ENCODE measurements at regions not wholly inside any gene's neighbourhood (a gene's known extent, or its start where the extent isn't known, plus 50 kb on each side); places are given as distances from the start of the nearest gene placed in this dataset.
A peak's percentile ranks its signal among the peaks of the same experiment; 100 is the strongest.

GRCh38 chr4:60780874-60781273 lies 419.3 kb upstream of the ADGRL3 start (continued):
- TF ChIP-seq ZNF462 (CRISPR knock-in tag; IDR thresholded peaks at IDR 0.05): no peak

- peak; percentile 87 for ATAC-seq
- TF ChIP-seq ETS1 (IDR thresholded peaks at IDR 0.05) (no peak), NANOG (IDR thresholded peaks at IDR 0.05; ENCODE audit: borderline replicate concordance) (no peak), EZH2phosphoT487 (IDR thresholded peaks at IDR 0.05; ENCODE audit: unreplicated experiment) (no peak), ZNF331 (CRISPR knock-in tag; IDR thresholded peaks at IDR 0.05; ENCODE audit: low read depth) (no peak), ZNF462 (CRISPR knock-in tag; IDR thresholded peaks at IDR 0.05) (no peak), CTCF (conservative IDR thresholded peaks at IDR 0.05; ENCODE audit: low read depth in 2 of 2) (no peak), CREB1 (CRISPR knock-in tag; IDR thresholded peaks at IDR 0.05; ENCODE audit: low read depth) (no peak)
These were observed 409.5 kb upstream of the ADGRL3 start for GRCh38 chr4:60790608-60791007.

More at GRCh38 chr4:60790608-60791007, 409.5 kb upstream of the ADGRL3 start:
- Mint-ChIP-seq H3K27me3 (ENCODE audit: insufficient read depth, low read depth, poor library complexity) (no peaks in the 10 kb centered on the region), H3K4me1 (peaks cover 13% of the 10 kb centered on the region), H3K27ac (peak overlapping the region; percentile 56; the same call in 1 of the 2 replicates), H3K4me3 (no peak overlapping the region), H3K9me3 (no peaks in the 10 kb centered on the region), H3K36me3 (ENCODE audit: low read depth) (no peaks in the 10 kb centered on the region)
- H3K4me1 ChIP-seq (ENCODE audit: insufficient read depth): peaks cover 11% of the 10 kb centered on the region
- no peaks in the 10 kb centered on the region for H3K79me2 ChIP-seq (replicated peaks; ENCODE audit: insufficient read depth)
- H4K20me1 ChIP-seq (replicated peaks; ENCODE audit: insufficient read depth): no peaks in the 10 kb centered on the region
- no peaks in the 10 kb centered on the region for H3K27me3 ChIP-seq (ENCODE audit: insufficient read depth)
- no peaks in the 10 kb centered on the region for H3K9me2 ChIP-seq (ENCODE audit: insufficient read depth)
- no peaks in the 10 kb centered on the region for H3K36me3 ChIP-seq (ENCODE audit: insufficient read depth)
- H2AFZ ChIP-seq: no peak overlapping the region
- H3F3A ChIP-seq (replicated peaks; ENCODE audit: low read depth): no peaks in the 10 kb centered on the region
- peak overlapping the region; percentile 36; the same call in 1 of the 2 replicates for H3K4me2 ChIP-seq
- no peak overlapping the region for H3K27ac ChIP-seq (ENCODE audit: low read depth)
- no peak overlapping the region for H3K4me3 ChIP-seq
- peak; percentile 48 for DNase-seq (ENCODE audit: low spot score)
